ENCODE measurements at regions not wholly inside any gene's neighbourhood (a gene's known extent, or its start where the extent isn't known, plus 50 kb on each side); places are given as distances from the start of the nearest gene placed in this dataset.

DNA sequence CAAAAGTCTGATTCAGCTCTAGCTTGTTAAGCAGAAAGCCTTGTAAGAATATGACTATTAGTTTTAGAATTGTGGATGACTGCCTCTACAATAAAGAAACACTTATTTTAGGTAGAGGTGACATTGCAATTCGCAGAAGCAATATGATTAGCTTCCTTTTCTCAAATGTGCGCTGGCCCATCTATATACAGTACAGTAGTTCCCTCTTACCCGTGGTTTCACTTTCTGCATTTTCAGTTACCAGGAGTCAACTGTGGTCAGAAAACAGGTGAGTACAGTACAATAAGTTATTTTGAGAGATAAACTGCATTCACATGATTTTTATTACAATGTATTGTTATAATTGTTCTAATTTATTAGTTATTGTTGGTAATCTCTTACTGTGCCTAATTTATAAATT lies 405.1 kb downstream of the GPD2 start:
- DNase-seq (ENCODE audit: low read depth in 2 of 2) = no peak
- H3K27me3 ChIP-seq (ENCODE audit: control insufficient read depth, insufficient read depth, low read length) = no peaks in the 10 kb centered on the region
- no peak overlapping the region for H2AFZ ChIP-seq (ENCODE audit: low read length)
- no peaks in the 10 kb centered on the region for H4K20me1 ChIP-seq (ENCODE audit: control insufficient read depth, extremely low read depth, insufficient read depth, low read length)
- no peaks in the 10 kb centered on the region for H3K4me1 ChIP-seq (ENCODE audit: control insufficient read depth, extremely low read depth, insufficient read depth, low read length)
- no peak overlapping the region for H3K27ac ChIP-seq (ENCODE audit: insufficient read depth, low read length)
- TF ChIP-seq, protein P1, sequence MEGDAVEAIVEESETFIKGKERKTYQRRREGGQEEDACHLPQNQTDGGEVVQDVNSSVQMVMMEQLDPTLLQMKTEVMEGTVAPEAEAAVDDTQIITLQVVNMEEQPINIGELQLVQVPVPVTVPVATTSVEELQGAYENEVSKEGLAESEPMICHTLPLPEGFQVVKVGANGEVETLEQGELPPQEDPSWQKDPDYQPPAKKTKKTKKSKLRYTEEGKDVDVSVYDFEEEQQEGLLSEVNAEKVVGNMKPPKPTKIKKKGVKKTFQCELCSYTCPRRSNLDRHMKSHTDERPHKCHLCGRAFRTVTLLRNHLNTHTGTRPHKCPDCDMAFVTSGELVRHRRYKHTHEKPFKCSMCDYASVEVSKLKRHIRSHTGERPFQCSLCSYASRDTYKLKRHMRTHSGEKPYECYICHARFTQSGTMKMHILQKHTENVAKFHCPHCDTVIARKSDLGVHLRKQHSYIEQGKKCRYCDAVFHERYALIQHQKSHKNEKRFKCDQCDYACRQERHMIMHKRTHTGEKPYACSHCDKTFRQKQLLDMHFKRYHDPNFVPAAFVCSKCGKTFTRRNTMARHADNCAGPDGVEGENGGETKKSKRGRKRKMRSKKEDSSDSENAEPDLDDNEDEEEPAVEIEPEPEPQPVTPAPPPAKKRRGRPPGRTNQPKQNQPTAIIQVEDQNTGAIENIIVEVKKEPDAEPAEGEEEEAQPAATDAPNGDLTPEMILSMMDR (conservative IDR thresholded peaks at IDR 0.05 in 1 of 2, IDR thresholded peaks at IDR 0.05 in 1 of 2; ENCODE audit: low read depth in 1 of 2, low read length in 2 of 2) = no peak
- TF ChIP-seq EZH2 (IDR thresholded peaks at IDR 0.05; ENCODE audit: low read length, missing control alignments) = no peak
- H3K79me2 ChIP-seq (ENCODE audit: control insufficient read depth, insufficient read depth, low read length) = no peaks in the 10 kb centered on the region
- no peaks in the 10 kb centered on the region for H3K9me3 ChIP-seq (ENCODE audit: control insufficient read depth, insufficient read depth, low read depth, low read length)
- no peak overlapping the region for H3K9ac ChIP-seq (ENCODE audit: insufficient read depth, low read length)
- H3K4me3 ChIP-seq (replicated peaks in 1 of 4; ENCODE audit: control extremely low read depth in 1 of 4, insufficient read depth in 1 of 4, low read depth in 3 of 4, low read length in 4 of 4) = no peak overlapping the region
- no peak overlapping the region for H3K4me2 ChIP-seq (ENCODE audit: extremely low read depth, insufficient read depth, low read length)
- no peaks in the 10 kb centered on the region for H3K36me3 ChIP-seq (ENCODE audit: control insufficient read depth, insufficient read depth, low read length)

DNA sequence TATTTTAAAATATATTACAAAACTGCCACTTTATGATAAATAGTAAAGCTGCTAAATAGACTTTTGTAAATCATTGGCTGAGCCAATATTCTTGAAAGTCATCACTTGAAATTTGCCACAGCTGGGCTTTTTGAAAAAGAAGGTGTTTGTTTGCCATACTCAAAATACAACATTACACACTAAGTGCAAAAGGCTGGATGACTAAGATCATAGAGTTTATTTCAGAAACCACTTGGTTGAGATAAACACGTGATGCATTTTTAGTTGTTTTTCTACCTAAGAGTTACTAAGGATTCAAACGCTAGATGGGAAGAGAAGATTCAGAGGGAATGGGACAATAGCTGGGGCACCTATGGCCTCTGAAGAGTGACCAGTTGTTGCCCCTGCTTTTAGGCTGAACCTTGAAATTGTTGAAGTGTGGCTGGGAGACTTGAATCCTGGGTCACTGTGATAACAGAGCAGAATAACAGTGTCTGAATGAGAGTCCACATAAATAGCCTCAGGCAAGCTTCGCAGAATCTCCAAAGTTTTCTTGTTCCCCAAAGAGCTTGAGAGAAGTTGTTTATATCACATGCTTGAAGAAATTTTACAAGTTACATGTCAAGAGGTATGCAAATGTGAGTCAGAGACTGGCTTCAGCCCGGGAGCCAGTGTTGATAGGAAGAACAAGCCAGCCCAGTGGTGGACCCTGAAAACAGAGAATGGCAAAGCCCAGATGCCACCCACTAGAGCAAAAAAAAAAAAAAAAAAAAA lies 409.8 kb downstream of the GPD2 start:
- Histone ChIP-seq H3K27me3 (ENCODE audit: control insufficient read depth, insufficient read depth, low read length) (no peaks in the 10 kb centered on the region), H3K4me3 (replicated peaks in 1 of 4; ENCODE audit: control extremely low read depth in 1 of 4, insufficient read depth in 1 of 4, low read depth in 3 of 4, low read length in 4 of 4) (no peak overlapping the region), H3K36me3 (ENCODE audit: control insufficient read depth, insufficient read depth, low read length) (no peaks in the 10 kb centered on the region), H4K20me1 (ENCODE audit: control insufficient read depth, extremely low read depth, insufficient read depth, low read length) (no peaks in the 10 kb centered on the region), H3K9ac (ENCODE audit: insufficient read depth, low read length) (no peak overlapping the region), H3K27ac (ENCODE audit: insufficient read depth, low read length) (no peak overlapping the region), H3K4me2 (ENCODE audit: extremely low read depth, insufficient read depth, low read length) (no peak overlapping the region), H3K79me2 (ENCODE audit: control insufficient read depth, insufficient read depth, low read length) (no peaks in the 10 kb centered on the region), H2AFZ (ENCODE audit: low read length) (no peak overlapping the region), H3K4me1 (ENCODE audit: control insufficient read depth, extremely low read depth, insufficient read depth, low read length) (no peaks in the 10 kb centered on the region), H3K9me3 (ENCODE audit: control insufficient read depth, insufficient read depth, low read depth, low read length) (no peaks in the 10 kb centered on the region)
- TF ChIP-seq, protein P1 (conservative IDR thresholded peaks at IDR 0.05 in 1 of 2, IDR thresholded peaks at IDR 0.05 in 1 of 2; ENCODE audit: low read depth in 1 of 2, low read length in 2 of 2) = no peak
- no peak for TF ChIP-seq EZH2 (IDR thresholded peaks at IDR 0.05; ENCODE audit: low read length, missing control alignments)
- peak; percentile 3 to 27 for DNase-seq (ENCODE audit: low read depth in 2 of 2)

DNA sequence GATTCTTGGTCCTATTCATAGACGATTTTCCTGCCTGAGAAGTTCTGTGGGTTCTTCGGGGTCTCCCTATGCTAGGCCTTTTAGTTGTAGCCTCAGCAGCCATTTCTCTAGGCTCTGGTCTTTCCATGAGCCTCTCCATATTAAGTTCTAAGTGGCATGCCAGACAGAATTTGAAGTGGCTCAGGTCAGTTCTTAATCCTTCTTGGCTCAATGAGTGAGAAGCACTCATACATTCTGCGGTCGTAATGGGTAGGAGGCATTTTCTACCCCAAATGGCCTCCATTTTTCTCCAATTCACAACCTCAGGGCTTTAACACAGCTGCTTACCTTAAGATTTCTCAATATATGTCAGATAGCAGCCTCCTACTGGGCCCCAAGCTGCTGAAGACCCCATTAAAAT lies 405.3 kb upstream of the GALNT5 start:
- TF ChIP-seq, protein P1 (conservative IDR thresholded peaks at IDR 0.05 in 1 of 2, IDR thresholded peaks at IDR 0.05 in 1 of 2; ENCODE audit: low read depth in 1 of 2, low read length in 2 of 2) = no peak
- no peak for TF ChIP-seq EZH2 (IDR thresholded peaks at IDR 0.05; ENCODE audit: low read length, missing control alignments)
- H3K36me3 ChIP-seq (ENCODE audit: control insufficient read depth, insufficient read depth, low read length) = no peaks in the 10 kb centered on the region

More for the DNA sequence above, 405.3 kb upstream of the GALNT5 start:
- Histone ChIP-seq H4K20me1 (ENCODE audit: control insufficient read depth, extremely low read depth, insufficient read depth, low read length) (no peaks in the 10 kb centered on the region), H3K4me2 (ENCODE audit: extremely low read depth, insufficient read depth, low read length) (no peak overlapping the region), H3K4me3 (replicated peaks in 1 of 4; ENCODE audit: control extremely low read depth in 1 of 4, insufficient read depth in 1 of 4, low read depth in 3 of 4, low read length in 4 of 4) (no peak overlapping the region), H3K27ac (ENCODE audit: insufficient read depth, low read length) (no peak overlapping the region), H3K9me3 (ENCODE audit: control insufficient read depth, insufficient read depth, low read depth, low read length) (no peaks in the 10 kb centered on the region), H3K4me1 (ENCODE audit: control insufficient read depth, extremely low read depth, insufficient read depth, low read length) (no peaks in the 10 kb centered on the region), H2AFZ (ENCODE audit: low read length) (no peak overlapping the region), H3K79me2 (ENCODE audit: control insufficient read depth, insufficient read depth, low read length) (no peaks in the 10 kb centered on the region), H3K27me3 (ENCODE audit: control insufficient read depth, insufficient read depth, low read length) (no peaks in the 10 kb centered on the region), H3K9ac (ENCODE audit: insufficient read depth, low read length) (no peak overlapping the region)
- no peak for DNase-seq (ENCODE audit: low read depth in 2 of 2)

All from fibroblast of lung (primary cell).